ENCODE measurements at regions not wholly inside any gene's neighbourhood (a gene's known extent, or its start where the extent isn't known, plus 50 kb on each side); places are given as distances from the start of the nearest gene placed in this dataset.
"Not testable (repeated sequence)": the region's sequence is repeated elsewhere in the genome, so short reads cannot be mapped to it uniquely, and the experiment has no call there.

DNA sequence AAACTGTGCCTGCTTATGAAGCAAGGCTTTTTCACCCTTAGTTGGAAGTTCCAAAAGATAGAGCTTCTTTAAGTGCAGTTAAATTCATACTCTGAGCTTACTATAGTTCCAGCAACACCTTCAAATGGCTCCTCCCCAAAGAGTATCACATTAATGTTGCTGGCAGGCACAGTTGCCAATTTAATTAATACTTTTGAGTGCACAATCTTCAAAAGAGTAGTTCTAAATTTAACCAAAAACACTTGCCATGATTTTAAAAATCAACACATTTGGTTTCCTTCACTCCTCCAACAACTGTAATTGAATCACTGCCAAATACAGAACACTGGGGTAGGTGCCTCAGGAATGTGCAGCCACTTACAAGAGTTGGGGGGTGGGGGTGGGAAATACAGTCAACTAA lies 150.6 kb upstream of the UBE2E3 start:
- no peak for DNase-seq (ENCODE audit: low read depth in 2 of 2)

GRCh38 chr2:180829261-180829660 lies 151.1 kb upstream of the UBE2E3 start:
- DNase-seq (ENCODE audit: low read depth in 2 of 2), result no peak

DNA sequence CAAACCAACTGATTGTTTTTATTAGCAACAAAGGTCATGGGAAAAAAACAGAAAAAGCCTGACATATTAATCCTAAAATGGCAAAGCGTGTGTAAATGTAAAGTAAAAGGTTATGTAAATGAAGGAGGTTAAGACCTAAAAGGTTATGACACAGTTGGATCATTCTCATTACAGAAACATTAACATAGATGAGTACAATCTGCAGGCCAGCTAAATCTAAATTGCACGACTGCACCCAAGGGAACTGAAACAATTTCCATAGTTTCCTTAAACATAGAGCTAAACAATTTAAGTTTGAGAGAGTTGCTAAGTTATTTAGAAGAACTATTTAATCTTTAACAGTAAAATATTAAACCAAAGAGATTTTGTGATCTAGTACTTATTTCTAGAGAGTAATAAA lies 151.6 kb upstream of the UBE2E3 start:
- no peak for DNase-seq (ENCODE audit: low read depth in 2 of 2)

DNA sequence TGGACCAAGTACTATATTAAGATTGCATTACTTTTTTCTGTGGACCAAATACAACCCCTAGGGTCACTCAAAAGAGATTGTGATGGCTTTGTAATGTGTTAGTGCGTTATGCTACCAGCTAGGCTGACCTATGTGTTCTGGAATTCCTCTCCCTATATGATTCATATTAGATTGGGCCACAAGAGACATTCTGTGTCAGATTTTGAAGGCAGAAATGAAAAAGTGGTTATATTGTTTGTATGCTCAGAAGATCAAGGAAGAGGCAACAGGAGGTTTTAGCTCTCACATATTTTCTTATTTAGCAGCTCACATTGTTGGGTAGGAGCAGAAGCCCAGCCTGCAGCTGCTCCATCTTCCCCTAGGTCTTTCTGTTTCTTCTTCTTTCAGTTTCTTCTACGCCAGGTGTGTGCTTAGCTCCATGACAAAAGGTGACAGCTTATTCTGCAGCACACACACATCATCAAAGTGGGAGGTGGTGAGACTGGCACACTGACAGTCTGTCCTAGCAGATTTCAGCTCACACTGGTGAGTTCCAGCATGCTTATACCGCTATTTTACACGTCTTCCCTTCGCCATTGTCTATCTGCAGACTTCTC lies 156.8 kb upstream of the UBE2E3 start:
- DNase-seq (ENCODE audit: low read depth in 2 of 2), result no peak

DNA sequence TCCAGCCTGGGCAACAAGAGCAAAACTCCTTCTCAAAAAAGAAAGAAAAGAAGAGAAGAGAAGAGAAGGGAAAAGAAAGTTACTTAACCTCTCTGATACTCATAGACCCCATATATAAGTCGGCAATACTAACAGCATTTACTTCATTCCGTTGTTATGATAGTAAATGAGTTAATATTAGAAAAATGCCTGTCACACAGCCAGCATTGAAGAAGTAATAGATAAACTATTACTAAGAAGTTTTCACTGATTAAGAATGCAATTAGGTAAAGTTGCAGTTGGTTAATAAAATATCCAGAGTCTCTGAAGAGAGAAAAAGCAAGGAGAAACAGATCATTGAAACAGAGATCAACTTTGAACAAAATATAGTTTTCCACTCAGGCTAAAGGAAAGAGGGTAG lies 161.3 kb upstream of the UBE2E3 start:
- no peak for DNase-seq (ENCODE audit: low read depth in 2 of 2)

DNA sequence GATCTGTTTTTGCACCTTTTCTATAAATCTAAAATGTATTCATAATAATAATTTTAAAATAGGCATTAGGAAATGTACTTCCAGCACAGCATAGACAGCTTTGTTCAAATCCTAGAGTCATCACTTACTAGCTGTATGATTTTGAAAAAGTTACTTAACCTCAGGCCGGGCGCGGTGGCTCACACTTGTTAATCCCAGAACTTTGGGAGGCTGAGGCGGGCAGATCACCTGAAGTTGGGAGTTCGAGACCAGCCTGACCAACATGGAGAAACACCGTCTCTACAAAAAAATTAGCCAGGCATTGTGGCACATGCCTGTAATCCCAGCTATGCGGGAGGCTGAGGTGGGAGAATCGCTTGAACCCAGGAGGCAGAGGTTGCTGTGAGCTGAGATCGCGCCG lies 161.7 kb upstream of the UBE2E3 start:
- not testable (repeated sequence) for DNase-seq (ENCODE audit: low read depth in 2 of 2)

DNA sequence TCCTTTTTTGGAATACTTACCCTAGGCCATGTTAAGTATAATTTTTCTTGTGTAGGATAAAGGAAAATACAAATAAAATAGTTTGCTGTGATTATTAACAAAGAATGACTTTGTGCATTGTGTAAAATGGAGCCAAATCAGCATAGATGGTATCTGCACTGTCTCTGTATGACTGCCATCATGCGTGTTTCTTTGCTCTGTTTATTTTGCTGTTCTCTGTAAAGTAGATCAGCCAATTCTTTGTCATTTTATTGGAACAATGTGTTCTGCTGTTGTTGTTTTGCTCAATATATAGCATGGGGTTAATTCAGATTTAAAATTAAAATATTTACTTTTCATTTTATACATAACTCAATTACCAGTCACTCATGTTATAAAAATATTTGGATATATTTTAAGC lies 181.3 kb upstream of the UBE2E3 start:
- DNase-seq (ENCODE audit: low read depth in 2 of 2), result no peak

DNA sequence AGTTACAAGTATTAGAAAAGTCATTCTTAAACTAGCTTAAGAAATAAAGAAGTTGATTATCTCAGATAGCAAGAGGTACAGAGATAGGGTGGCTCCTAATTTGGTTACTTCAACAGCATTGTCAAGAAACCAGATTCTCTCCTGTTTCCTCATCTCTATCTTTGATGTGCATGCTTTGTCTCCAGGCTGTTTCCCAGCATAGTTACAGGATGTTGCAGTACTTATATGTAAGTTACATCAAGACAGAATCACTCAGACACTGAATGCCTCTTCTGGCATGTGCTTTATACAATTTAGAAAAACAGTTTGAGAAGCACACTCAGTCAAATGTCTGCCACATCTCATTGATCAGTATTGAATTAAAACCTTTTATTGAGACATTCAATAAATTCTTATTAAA lies 189.5 kb upstream of the UBE2E3 start:
- DNase-seq (ENCODE audit: low read depth in 2 of 2), result no peak

DNA sequence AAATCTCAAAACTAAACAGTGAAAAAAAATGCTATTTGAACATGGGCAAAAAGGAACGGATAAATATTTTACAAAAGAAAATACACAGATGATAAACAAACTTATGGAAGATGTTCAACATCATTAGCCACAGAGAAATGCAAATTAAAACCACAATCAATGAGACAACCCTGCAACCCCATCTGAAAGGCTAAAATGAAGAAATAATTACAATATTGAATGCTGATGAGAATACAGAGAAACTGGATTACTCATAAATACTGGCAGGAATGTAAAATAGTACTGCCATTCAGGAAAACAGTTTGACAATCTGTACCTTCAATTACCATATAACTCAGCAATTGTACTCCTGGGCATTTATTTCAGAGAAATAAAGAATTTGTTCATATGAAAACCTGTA lies 193.1 kb upstream of the UBE2E3 start:
- DNase-seq (ENCODE audit: low read depth in 2 of 2), result no peak

DNA sequence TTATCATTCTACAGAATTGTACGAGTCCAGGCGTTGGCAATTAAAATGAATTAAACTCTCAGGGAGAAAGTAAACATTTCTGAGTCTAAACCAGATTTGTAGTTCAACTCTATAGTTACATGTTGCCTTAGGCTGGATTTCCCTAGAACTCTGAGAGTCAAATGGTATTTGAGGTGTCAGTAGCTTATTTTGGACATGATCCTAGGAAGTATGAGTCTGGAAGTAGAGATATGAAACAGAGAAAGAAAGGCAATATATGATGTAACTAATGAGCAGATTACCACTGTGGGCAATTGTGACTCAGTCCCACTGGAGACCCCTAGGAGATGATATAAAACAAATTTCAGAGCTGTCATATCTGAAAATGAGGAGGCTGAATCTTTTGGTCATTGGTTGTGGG lies 199.1 kb upstream of the UBE2E3 start:
- no peak for DNase-seq (ENCODE audit: low read depth in 2 of 2)

DNA sequence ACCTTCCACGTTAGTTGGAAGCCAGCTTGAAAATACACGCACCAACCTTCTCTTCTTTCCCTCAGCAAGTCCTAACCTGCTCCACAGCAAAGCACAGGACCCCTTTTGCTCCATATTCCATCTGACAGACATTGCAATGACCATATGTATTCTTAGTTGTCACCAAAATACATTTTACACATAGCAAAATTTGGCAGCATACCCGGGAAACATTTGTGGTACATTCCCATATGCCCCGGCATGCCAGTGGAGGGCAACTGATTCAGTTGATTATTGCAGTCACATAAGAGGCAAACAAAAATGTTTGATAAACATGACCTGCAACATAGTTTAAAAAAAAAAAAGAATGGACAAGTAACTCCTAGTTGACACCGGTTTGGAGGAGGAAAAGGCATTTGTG lies 202.1 kb upstream of the UBE2E3 start:
- no peak for DNase-seq (ENCODE audit: low read depth in 2 of 2)

DNA sequence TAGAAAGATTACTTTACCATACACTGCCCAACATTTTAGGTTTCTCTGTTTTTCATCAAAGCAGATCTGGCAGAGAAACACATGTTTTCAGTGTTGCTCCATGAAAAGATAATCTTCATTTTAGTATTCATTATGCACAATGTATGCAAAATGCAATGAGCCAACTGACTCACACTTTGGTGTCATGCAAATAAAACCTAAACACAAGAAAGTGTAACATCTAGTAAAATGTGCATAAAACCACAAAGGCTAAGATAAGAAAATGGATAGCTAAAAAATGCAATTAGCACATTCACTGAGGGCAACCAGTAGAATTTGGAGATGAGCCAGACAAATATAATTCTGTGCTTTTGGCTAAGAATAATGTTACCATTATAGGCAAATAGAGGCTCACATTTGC lies 203.5 kb upstream of the UBE2E3 start:
- no peak for DNase-seq (ENCODE audit: low read depth in 2 of 2)

- DNase-seq (ENCODE audit: low read depth in 2 of 2), result no peak
Observed at GRCh38 chr2:180775711-180776110, 204.7 kb upstream of the UBE2E3 start.

DNA sequence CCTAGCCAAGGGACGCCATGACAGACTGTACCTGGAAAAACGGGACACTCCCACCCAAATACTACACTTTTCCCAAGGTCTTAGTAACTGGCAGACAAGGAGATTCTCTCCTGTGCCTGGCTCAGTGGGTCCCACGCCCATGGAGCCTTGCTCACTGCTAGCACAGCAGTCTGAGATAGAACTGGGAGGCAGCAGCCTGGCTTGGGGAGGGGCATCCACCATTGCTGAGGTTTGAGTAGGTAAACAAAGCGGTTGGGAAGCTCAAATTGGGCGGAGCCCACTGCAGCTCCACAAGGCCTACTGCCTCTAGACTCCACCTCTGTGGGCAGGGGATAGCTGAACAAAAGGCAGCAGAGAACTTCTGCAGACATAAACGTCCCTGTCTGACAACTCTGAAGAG lies 215.1 kb upstream of the UBE2E3 start:
- not testable (repeated sequence) for DNase-seq (ENCODE audit: low read depth in 2 of 2)

GRCh38 chr2:180763263-180763989 lies 217.0 kb upstream of the UBE2E3 start:
- DNase-seq (ENCODE audit: low read depth in 2 of 2), result no peak

GRCh38 chr2:180761224-180761623 lies 219.2 kb upstream of the UBE2E3 start:
- peak; percentile 20 to 93 for DNase-seq (ENCODE audit: low read depth in 2 of 2)

DNA sequence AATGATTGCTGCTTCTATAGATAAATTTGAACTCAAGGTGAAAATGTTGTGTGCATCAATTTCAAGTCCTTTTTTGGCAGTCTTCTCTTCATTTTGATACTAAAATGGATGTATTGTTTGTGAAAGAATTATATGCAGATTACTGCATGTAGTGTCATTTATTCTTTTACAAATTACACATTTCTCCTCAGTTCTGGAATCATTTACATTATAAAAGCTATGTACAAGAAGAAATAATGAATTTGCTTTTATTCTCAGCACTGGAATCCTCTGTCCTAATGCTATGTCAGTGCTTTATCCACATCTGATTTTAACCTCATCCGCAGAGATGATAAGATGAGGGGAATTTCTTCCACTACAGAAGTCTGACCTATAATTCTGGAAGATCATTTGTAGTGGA lies 220.8 kb upstream of the UBE2E3 start:
- no peak for DNase-seq (ENCODE audit: low read depth in 2 of 2)

DNA sequence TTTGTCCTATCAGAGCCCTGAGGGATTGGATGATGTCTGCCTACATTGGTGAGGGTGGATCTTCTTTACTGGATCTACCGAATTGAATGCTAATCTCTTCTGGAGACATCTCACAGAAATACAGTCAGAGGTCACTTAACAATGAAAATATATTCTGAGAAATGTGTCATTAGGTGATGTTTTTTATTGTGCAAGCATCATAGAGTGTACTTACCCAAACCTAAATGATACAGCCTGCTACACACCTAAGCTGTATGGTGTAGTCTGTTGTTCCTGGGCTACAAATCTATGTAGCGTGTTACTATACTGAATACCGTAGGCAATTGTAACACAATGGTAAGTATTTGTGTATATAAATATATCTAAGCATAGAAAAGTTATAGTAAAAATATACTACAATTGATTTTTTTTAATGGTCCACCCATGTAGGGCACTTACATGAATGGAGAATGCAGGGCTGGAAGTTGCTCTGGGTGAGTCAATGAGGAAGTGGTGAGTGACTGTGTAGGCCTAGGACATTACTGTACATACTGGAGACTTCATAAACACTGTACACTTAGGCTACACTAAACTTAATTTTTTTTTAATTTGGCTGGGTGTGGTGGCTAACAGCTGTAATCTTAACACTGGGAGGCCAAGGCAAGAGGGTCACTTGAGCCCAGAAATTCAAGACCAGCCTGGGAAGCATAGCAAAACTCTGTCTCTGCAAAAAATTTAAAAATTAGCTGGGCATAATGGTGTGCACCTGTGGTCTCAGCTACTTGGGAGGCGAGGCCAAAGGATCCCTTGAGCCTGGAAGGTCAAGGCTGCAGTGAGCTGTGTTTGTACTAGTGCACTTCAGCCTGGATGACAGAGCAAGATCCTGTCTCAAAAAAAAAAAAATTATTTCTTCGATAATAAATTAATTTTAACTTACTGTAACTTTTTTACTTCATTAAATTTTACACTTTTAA lies 226.3 kb upstream of the UBE2E3 start:
- DNase-seq (ENCODE audit: low read depth in 2 of 2), result peak in 1 of 2 donors; percentile 83

GRCh38 chr2:180751306-180751920 lies 229.0 kb upstream of the UBE2E3 start:
- DNase-seq (ENCODE audit: low read depth in 2 of 2), result no peak

- no peak for DNase-seq (ENCODE audit: low read depth in 2 of 2)
Observed at GRCh38 chr2:180747728-180748127, 232.7 kb upstream of the UBE2E3 start.

DNA sequence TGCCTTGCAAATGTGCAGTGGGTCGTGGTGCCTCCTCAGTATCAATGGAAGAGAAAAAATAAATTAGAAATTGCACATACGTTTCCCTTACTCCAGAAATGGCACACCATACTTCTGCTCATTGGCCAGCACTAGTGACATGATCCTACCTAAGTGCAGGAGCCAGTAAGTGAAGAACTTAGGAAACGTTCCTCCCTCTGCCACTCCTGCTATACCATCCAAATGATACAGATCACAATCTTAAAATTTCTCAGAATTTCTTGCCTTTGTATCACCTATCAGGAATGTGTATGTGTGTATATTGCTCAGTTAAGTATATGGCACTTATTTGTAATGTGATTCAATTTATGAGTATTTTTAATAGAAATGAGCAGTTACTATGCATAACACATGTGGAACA lies 237.0 kb upstream of the UBE2E3 start:
- DNase-seq (ENCODE audit: low read depth in 2 of 2), result no peak

GRCh38 chr2:180742801-180743200 lies 237.6 kb upstream of the UBE2E3 start:
- DNase-seq (ENCODE audit: low read depth in 2 of 2), result peak in 1 of 2 donors; percentile 14

Measured in lung microvascular endothelial cell (primary cell).